Astrocyte of the cerebellum (primary cell): ENCODE measurements at regions not wholly inside any gene's neighbourhood (a gene's known extent, or its start where the extent isn't known, plus 50 kb on each side); places are given as distances from the start of the nearest gene placed in this dataset.

Experiments used
- DNase-seq: peaks from one replicate; pipeline ENCODE4 v3.0.0-alpha.2; 2011; ENCODE audit warnings: low read depth
- H3K4me3 ChIP-seq: 2 replicates; pipeline ENCODE4 v1.5.1; 2011; ENCODE audit warnings: mild to moderate bottlenecking, low read depth, low read length, moderate library complexity
- in situ Hi-C: cut with HindIII; loops from 2 replicates; pipeline ENCODE4 v1.10.0; 2017; ENCODE audit warnings: low sequenced_read_pairs
- TF ChIP-seq, protein P1 (sequence below): IDR thresholded peaks from 2 replicates; pipeline ENCODE4 v1.5.1; 2012; ENCODE audit warnings: low read length, low read depth, moderate library complexity, mild to moderate bottlenecking; ENCODE audit errors: missing control alignments

DNA sequence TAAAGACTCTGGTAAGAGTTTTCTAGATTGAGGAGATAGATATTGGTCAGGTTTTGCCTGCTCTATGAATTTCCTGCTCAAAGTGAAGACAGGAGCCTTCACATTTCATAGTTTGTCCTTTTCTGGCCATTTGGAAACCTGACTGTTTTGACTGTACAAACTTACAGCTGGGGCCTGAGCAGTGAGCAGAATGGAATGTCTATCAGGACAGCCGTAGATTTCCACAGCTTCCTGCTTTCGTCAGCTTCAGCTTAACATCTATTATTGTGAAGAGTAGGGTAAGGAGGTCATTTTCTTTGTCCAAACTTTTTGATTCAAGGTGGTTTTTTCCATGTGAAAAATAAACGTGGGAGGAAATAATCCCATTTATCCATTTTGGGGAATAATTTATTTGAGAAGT lies 124.3 kb upstream of the DIPK2B start:
- no peak overlapping the region for H3K4me3 ChIP-seq
- TF ChIP-seq, protein P1, sequence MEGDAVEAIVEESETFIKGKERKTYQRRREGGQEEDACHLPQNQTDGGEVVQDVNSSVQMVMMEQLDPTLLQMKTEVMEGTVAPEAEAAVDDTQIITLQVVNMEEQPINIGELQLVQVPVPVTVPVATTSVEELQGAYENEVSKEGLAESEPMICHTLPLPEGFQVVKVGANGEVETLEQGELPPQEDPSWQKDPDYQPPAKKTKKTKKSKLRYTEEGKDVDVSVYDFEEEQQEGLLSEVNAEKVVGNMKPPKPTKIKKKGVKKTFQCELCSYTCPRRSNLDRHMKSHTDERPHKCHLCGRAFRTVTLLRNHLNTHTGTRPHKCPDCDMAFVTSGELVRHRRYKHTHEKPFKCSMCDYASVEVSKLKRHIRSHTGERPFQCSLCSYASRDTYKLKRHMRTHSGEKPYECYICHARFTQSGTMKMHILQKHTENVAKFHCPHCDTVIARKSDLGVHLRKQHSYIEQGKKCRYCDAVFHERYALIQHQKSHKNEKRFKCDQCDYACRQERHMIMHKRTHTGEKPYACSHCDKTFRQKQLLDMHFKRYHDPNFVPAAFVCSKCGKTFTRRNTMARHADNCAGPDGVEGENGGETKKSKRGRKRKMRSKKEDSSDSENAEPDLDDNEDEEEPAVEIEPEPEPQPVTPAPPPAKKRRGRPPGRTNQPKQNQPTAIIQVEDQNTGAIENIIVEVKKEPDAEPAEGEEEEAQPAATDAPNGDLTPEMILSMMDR = no peak
- DNase-seq = no peak
- in situ Hi-C loops = no loop called here

GRCh38 chrX:45323387-45323786 lies 122.7 kb upstream of the DIPK2B start:
- TF ChIP-seq, protein P1 = no peak
- H3K4me3 ChIP-seq = no peak overlapping the region
- DNase-seq = no peak
- in situ Hi-C loops = no loop called here

GRCh38 chrX:45322820-45323219 lies 122.1 kb upstream of the DIPK2B start:
- H3K4me3 ChIP-seq = no peak overlapping the region
- in situ Hi-C loops = no loop called here
- TF ChIP-seq, protein P1 = no peak
- DNase-seq = no peak

GRCh38 chrX:45322382-45322781 lies 121.7 kb upstream of the DIPK2B start:
- TF ChIP-seq, protein P1 = peak; percentile 59
- H3K4me3 ChIP-seq = no peak overlapping the region
- in situ Hi-C loops = no loop called here
- DNase-seq = peak; percentile 71

- TF ChIP-seq, protein P1 = no peak
- H3K4me3 ChIP-seq = no peak overlapping the region
- no peak for DNase-seq
- in situ Hi-C loops = no loop called here
Observed at GRCh38 chrX:45320191-45320590, 119.5 kb upstream of the DIPK2B start.

DNA sequence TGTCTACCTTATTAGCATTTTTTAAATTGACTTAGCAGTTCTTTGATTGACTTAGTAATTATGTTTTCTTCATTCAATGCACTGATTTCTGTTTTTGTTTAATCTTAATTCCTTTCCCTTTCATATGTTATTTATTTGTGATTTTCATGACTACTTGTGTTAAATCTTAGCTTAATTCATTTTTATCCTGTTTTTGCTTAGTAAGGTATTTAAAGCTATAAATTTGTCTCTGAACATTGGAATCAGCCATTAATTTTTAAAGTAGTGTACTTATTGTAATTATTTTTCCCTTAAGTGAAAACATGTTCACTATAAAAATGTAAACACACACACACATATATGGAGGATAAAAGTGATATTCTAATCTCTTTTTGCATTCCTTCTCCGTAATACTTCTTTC lies 109.1 kb upstream of the DIPK2B start:
- TF ChIP-seq, protein P1 = no peak
- no peak for DNase-seq

GRCh38 chrX:45309096-45309495 lies 108.4 kb upstream of the DIPK2B start:
- H3K4me3 ChIP-seq = no peak overlapping the region
- in situ Hi-C loops = no loop called here
- TF ChIP-seq, protein P1 = no peak
- peak; percentile 2 for DNase-seq

More for the DNA sequence above, 109.1 kb upstream of the DIPK2B start:
- H3K4me3 ChIP-seq = no peak overlapping the region
- in situ Hi-C loops = no loop called here
